T-cell (primary cell): ENCODE measurements at regions not wholly inside any gene's neighbourhood (a gene's known extent, or its start where the extent isn't known, plus 50 kb on each side); places are given as distances from the start of the nearest gene placed in this dataset.

Source experiments
- ATAC-seq, 4 experiments: fragments of 200-7000 bp in 3 of 4; fragments of 150-1000 bp in 1 of 4; cut with Tn5 transposase; replicated peaks in 1 of 4; 1 replicate in 3 of 4; 2 replicates in 1 of 4; pipeline ENCODE4 v1.10.0; 2021; ENCODE audit warnings: moderate library complexity in 3 of 4, mild to moderate bottlenecking in 2 of 4, moderate number of reproducible peaks in 1 of 4
- CTCF ChIA-PET, 2 donors: fragments of 300-600 bp; sonication (Branson Sonifier 250); formaldehyde crosslinking; loops; one replicate each; lab custom pipeline; 2022; ENCODE audit warnings: antibody characterized with exemption in 2 of 2; lab: Charles Lee
- POLR2A ChIA-PET, 2 donors: fragments of 300-600 bp; sonication (Branson Sonifier 250); formaldehyde crosslinking; loops; one replicate each; lab custom pipeline; 2022; ENCODE audit warnings: antibody characterized with exemption in 2 of 2; lab: Charles Lee
- DNase-seq, 35 experiments: peaks; one replicate each; pipeline versions ENCODE4 v3.0.0 to v3.0.0-alpha.2; 2013 to 2023
- H3K27ac ChIP-seq: one replicate; pipeline ENCODE4 v1.5.1; 2013; ENCODE audit warnings: low read length
- H3K27me3 ChIP-seq, 2 experiments: replicated peaks in 1 of 2; 1 replicate in 1 of 2; 2 replicates in 1 of 2; pipeline versions ENCODE4 v1.6.1 to v1.7.0; 2013; ENCODE audit warnings: low read length in 1 of 2, mixed read lengths in 1 of 2; ENCODE audit not compliant: control insufficient read depth in 2 of 2, insufficient read depth in 2 of 2; ENCODE audit errors: extremely low read depth in 1 of 2
- H3K36me3 ChIP-seq, 2 donors: 1 replicate in 1 of 2; 2 replicates in 1 of 2; pipeline versions ENCODE4 v1.6.1 to v1.7.0; 2013; ENCODE audit warnings: low read length in 1 of 2; ENCODE audit not compliant: control insufficient read depth in 2 of 2, insufficient read depth in 1 of 2; ENCODE audit errors: extremely low read depth in 1 of 2
- H3K4me1 ChIP-seq, 2 experiments: 1 replicate in 1 of 2; 2 replicates in 1 of 2; pipeline versions ENCODE4 v1.6.1 to v1.7.0; 2013; ENCODE audit warnings: low read length in 2 of 2, mixed read lengths in 1 of 2; ENCODE audit not compliant: insufficient read depth in 2 of 2, control insufficient read depth in 1 of 2; ENCODE audit errors: extremely low read depth in 1 of 2
- H3K4me3 ChIP-seq, 2 donors: 1 replicate in 1 of 2; 2 replicates in 1 of 2; pipeline versions ENCODE4 v1.5.1 to v1.7.0; 2013; ENCODE audit warnings: mild to moderate bottlenecking in 2 of 2, low read length in 1 of 2, moderate library complexity in 1 of 2; ENCODE audit not compliant: control insufficient read depth in 1 of 2; ENCODE audit errors: extremely low read depth in 1 of 2
- H3K9me3 ChIP-seq: 2 replicates; pipeline ENCODE4 v1.7.0; 2013
- H3K27ac Mint-ChIP-seq, 2 donors: one replicate each; pipeline ENCODE4 v1.8.0; 2020 to 2021; ENCODE audit warnings: mild to moderate bottlenecking in 2 of 2, mixed read lengths in 2 of 2
- H3K27me3 Mint-ChIP-seq, 2 donors: one replicate each; pipeline ENCODE4 v1.8.0; 2021 to 2022; ENCODE audit warnings: mixed read lengths in 2 of 2
- H3K36me3 Mint-ChIP-seq: one replicate; pipeline ENCODE4 v1.8.0; 2021; ENCODE audit warnings: mixed read lengths
- H3K4me1 Mint-ChIP-seq, 3 donors: one replicate each; pipeline ENCODE4 v1.8.0; 2020 to 2022; ENCODE audit warnings: mixed read lengths in 3 of 3, mild to moderate bottlenecking in 1 of 3
- H3K4me3 Mint-ChIP-seq, 3 donors: one replicate each; pipeline ENCODE4 v1.8.0; 2020 to 2022; ENCODE audit warnings: mild to moderate bottlenecking in 3 of 3, mixed read lengths in 3 of 3, moderate library complexity in 3 of 3
- H3K9me3 Mint-ChIP-seq, 3 donors: one replicate each; pipeline ENCODE4 v1.8.0; 2020 to 2022; ENCODE audit warnings: mixed read lengths in 3 of 3
- WGBS: methylation state at CpG from one replicate; pipeline ENCODE4 v1.1.5; 2013; ENCODE audit warnings: missing lambda C conversion rate; ENCODE audit not compliant: insufficient coverage; 5-methylcytosine and 5-hydroxymethylcytosine counted together

DNA sequence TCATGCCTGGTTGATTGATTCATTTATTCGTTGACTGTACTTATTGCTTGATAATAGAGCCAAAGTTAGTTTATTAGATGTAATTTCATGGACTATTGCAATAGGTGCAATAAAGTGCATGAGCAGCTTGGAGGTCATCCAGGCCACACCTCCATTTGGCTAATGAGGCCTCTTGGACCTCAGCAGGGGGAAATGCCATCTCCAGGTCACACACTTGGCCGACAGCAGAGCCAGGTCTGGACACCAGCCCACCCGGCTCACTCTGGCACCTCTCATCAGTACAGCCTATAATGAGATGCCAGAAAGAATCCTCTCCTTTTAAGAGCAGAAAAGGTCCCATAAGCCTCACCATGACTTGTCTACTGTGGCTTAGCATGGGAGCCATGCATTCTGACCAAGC, 71.2 kb upstream of the AFF3 start:
- DNase-seq (no peak), ATAC-seq (no peak)
- H3K4me1 Mint-ChIP-seq = peaks cover 0 to 7% (median 2%) of the 10 kb centered on the region in 3 donors
- CTCF ChIA-PET = no interaction called here
- H3K27me3 Mint-ChIP-seq = no peaks in the 10 kb centered on the region
- H3K36me3 ChIP-seq = no peaks in the 10 kb centered on the region
- H3K4me1 ChIP-seq = no peaks in the 10 kb centered on the region
- no peaks in the 10 kb centered on the region for H3K9me3 Mint-ChIP-seq
- no peak overlapping the region for H3K4me3 ChIP-seq
- H3K36me3 Mint-ChIP-seq = no peaks in the 10 kb centered on the region
- POLR2A ChIA-PET = no interaction called here
- H3K27ac ChIP-seq = no peak overlapping the region
- no peaks in the 10 kb centered on the region for H3K9me3 ChIP-seq
- H3K27ac Mint-ChIP-seq = no peak overlapping the region
- H3K4me3 Mint-ChIP-seq = no peak overlapping the region
- H3K27me3 ChIP-seq = peaks cover 0 to 6% of the 10 kb centered on the region in 2 experiments
- 92% methylated on average over 3 of the region's 3 CpGs for WGBS

DNA sequence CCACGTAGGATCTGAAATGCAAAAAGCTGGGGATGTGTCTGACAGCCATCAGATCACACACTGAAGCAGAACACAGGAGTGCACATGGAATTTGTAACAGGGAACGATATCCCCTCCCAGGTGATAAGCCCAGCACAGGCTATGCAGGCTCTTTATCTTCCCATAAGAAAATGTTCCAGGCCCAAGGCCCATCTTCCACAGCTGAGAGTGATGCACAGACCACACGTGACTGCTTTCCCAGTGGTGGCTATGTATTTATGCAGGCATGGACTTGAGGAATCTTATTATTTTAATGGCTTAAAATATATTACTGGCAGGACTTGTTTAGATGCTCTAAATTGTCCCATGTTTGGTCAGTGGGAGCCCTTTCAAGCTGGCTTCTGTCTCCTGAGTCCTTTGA, 70.5 kb upstream of the AFF3 start:
- H3K27ac Mint-ChIP-seq = no peak overlapping the region
- no peak overlapping the region for H3K4me3 Mint-ChIP-seq
- H3K9me3 ChIP-seq = no peaks in the 10 kb centered on the region
- H3K4me1 Mint-ChIP-seq = peaks cover 0 to 3% (median 0%) of the 10 kb centered on the region in 3 donors
- no peaks in the 10 kb centered on the region for H3K36me3 Mint-ChIP-seq
- H3K4me1 ChIP-seq = no peaks in the 10 kb centered on the region
- WGBS = 93% methylated on average over 3 of the region's 3 CpGs
- no peak for DNase-seq
- peaks cover 0 to 6% of the 10 kb centered on the region in 2 experiments for H3K27me3 ChIP-seq
- ATAC-seq = no peak
- no peaks in the 10 kb centered on the region for H3K9me3 Mint-ChIP-seq
- no peak overlapping the region for H3K4me3 ChIP-seq
- POLR2A ChIA-PET = no interaction called here
- CTCF ChIA-PET = interaction anchor here in 1 of 2 donors (0.7 kb wide), 1 partner anchor 47 kb away, joined by 3 read pairs; no protein-coding TSS in a partner anchor
- no peaks in the 10 kb centered on the region for H3K36me3 ChIP-seq
- no peak overlapping the region for H3K27ac ChIP-seq
- no peaks in the 10 kb centered on the region for H3K27me3 Mint-ChIP-seq

DNA sequence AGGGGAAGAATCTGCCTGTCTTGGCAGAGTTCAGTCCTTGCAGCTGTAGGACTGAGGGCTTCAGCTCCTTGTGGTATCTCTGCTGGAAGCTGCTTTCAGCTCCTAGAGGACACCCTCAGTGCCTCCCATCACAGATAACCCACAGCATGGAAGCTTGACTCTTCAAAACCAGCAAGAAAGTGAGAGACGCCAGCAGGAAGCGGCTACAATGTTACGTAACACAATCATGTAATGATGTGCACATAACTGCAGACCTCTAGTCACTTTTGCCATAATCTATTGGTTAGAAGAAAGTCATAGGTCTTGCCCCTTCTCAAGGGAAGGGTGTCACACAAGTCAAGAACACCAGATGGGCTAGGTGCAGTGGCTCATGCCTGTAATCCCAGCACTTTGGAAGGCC, 69.1 kb upstream of the AFF3 start:
- Mint-ChIP-seq H3K36me3 (no peaks in the 10 kb centered on the region), H3K27ac (no peak overlapping the region), H3K9me3 (no peaks in the 10 kb centered on the region), H3K4me3 (no peak overlapping the region), H3K27me3 (no peaks in the 10 kb centered on the region), H3K4me1 (no peaks in the 10 kb centered on the region)
- DNase-seq (no peak), ATAC-seq (no peak)
- Histone ChIP-seq H3K27me3 (peaks cover 0 to 10% of the 10 kb centered on the region in 2 experiments), H3K36me3 (no peaks in the 10 kb centered on the region), H3K9me3 (no peaks in the 10 kb centered on the region), H3K27ac (no peak overlapping the region), H3K4me1 (no peaks in the 10 kb centered on the region), H3K4me3 (no peak overlapping the region)
- ChIA-PET POLR2A (no interaction called here), CTCF (no interaction called here)
- 100% methylated on average over 1 of the region's 3 CpGs for WGBS

DNA sequence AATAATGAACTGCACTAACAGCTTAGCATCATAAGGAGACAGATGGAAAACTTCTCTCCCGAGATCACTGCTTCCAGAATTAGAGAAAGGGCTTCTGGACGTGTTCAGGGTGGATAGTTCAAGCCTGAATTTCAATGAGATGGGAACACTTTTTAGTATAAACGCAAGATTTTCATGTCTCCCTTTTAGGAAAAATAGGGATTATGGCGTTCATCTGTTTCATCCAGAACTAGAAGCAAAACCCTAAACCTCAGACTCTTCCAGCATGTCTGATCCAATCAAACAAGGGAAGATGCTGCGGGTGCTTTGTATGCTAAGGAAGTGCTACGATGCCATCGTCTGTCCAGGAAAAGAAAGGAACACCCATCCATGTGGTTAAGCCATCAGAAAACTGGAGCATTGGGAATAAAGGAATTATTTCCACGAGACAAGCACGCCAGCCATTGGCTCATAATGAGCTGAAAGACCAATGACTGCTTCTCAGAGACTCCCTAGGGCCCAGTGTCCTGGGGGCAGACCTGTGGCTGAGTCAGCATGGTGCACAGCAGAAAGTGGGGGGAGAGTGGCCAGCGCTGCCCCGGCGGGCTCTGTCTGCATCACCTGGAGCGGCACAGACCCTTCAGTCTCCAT, 65.9 kb upstream of the AFF3 start:
- ChIA-PET POLR2A (no interaction called here), CTCF (no interaction called here)
- peaks cover 0 to 2% of the 10 kb centered on the region in 2 donors for H3K27me3 Mint-ChIP-seq
- no peak overlapping the region for H3K27ac Mint-ChIP-seq
- no peak overlapping the region for H3K4me3 ChIP-seq
- H3K9me3 Mint-ChIP-seq = no peaks in the 10 kb centered on the region
- DNase-seq (no peak), ATAC-seq (no peak)
- no peaks in the 10 kb centered on the region for H3K4me1 ChIP-seq
- no peak overlapping the region for H3K27ac ChIP-seq
- WGBS = 79% methylated on average over 4 of the region's 13 CpGs
- H3K4me1 Mint-ChIP-seq = peaks cover 1 to 5% (median 2%) of the 10 kb centered on the region in 3 donors
- H3K36me3 Mint-ChIP-seq = no peaks in the 10 kb centered on the region
- peaks cover 0 to 7% of the 10 kb centered on the region in 2 experiments for H3K27me3 ChIP-seq
- H3K4me3 Mint-ChIP-seq = no peak overlapping the region
- no peaks in the 10 kb centered on the region for H3K36me3 ChIP-seq
- no peaks in the 10 kb centered on the region for H3K9me3 ChIP-seq

DNA sequence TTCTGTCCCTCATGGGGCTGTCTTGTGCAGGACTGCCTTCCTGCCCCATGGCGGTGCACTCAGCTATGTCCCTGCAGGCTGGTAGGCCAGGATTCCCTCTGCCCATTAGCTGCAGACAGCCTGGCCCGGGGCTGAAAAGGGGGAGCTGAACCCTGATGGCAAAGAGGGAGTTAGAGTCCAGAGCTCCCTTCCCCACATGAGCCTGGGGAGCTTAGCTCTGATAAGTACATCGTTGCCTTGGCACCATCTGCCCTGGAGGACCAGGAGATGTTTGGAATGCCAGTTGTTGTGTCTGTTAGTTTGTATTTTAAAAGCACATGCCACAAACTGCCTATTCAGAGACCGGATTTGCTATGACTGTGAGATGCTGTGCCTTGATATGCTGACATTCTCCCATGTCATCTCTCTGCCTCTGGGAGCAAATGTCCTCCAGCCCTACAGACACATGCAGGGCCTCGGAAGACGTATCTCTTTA, 65.1 kb upstream of the AFF3 start:
- 87% methylated on average over 3 of the region's 6 CpGs for WGBS
- Histone ChIP-seq H3K4me1 (no peaks in the 10 kb centered on the region), H3K36me3 (no peaks in the 10 kb centered on the region), H3K9me3 (no peaks in the 10 kb centered on the region), H3K27me3 (peaks cover 0 to 7% of the 10 kb centered on the region in 2 experiments), H3K4me3 (no peak overlapping the region), H3K27ac (no peak overlapping the region)
- peaks cover 1 to 5% (median 2%) of the 10 kb centered on the region in 3 donors for H3K4me1 Mint-ChIP-seq
- POLR2A ChIA-PET = interaction anchor here in 1 of 2 donors (0.5 kb wide), 1 partner anchor 162 kb away, joined by 3 read pairs; no protein-coding TSS in a partner anchor
- H3K27ac Mint-ChIP-seq = no peak overlapping the region
- H3K36me3 Mint-ChIP-seq = no peaks in the 10 kb centered on the region
- peaks cover 0 to 2% of the 10 kb centered on the region in 2 donors for H3K27me3 Mint-ChIP-seq
- CTCF ChIA-PET = no interaction called here
- no peaks in the 10 kb centered on the region for H3K9me3 Mint-ChIP-seq
- H3K4me3 Mint-ChIP-seq = no peak overlapping the region
- DNase-seq = no peak
- ATAC-seq = no peak

DNA sequence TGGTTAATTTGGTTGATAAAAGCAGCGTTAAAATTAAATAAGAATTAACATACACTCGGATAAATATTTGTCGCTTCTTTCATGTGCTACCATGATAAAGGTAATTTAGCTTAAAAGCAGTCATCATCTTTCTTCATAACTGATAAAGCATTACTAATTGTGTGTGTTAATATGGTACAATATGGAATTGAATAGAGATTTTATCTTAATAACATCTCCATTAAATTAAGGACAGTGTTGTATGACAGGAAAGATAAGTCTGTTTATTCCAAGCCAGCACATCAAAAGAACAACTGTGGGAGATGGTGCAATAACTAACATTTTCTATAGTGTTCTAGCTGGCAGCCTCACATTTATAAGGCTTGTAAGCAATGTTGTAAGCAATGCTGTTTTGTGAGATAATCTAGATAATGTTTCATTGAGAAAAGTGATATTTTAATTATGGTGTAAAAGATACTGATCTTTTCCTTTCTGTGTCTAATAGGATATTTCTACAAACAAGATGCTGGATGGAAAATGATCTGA, 64.4 kb upstream of the AFF3 start:
- Histone ChIP-seq H3K36me3 (no peaks in the 10 kb centered on the region), H3K4me3 (no peak overlapping the region), H3K27ac (no peak overlapping the region), H3K4me1 (no peaks in the 10 kb centered on the region), H3K9me3 (no peaks in the 10 kb centered on the region), H3K27me3 (peaks cover 0 to 10% of the 10 kb centered on the region in 2 experiments)
- H3K27ac Mint-ChIP-seq = no peak overlapping the region
- DNase-seq (no peak), ATAC-seq (no peak)
- H3K9me3 Mint-ChIP-seq = no peaks in the 10 kb centered on the region
- ChIA-PET POLR2A (interaction anchor here in 1 of 2 donors (0.5 kb wide), 1 partner anchor 162 kb away, joined by 3 read pairs; no protein-coding TSS in a partner anchor), CTCF (no interaction called here)
- no peak overlapping the region for H3K4me3 Mint-ChIP-seq
- peaks cover 0 to 2% of the 10 kb centered on the region in 2 donors for H3K27me3 Mint-ChIP-seq
- no CpG with 5 or more reads among the region's 3 CpGs for WGBS
- H3K36me3 Mint-ChIP-seq = no peaks in the 10 kb centered on the region
- peaks cover 1 to 5% (median 2%) of the 10 kb centered on the region in 3 donors for H3K4me1 Mint-ChIP-seq
